Activated B cell treated with CpG ODN at 0.5 μM for 24 hours (primary cell): ENCODE measurements at regions not wholly inside any gene's neighbourhood (a gene's known extent, or its start where the extent isn't known, plus 50 kb on each side); places are given as distances from the start of the nearest gene placed in this dataset.

Experiments
- ATAC-seq: fragments of 200-7000 bp; cut with Tn5 transposase; one replicate; pipeline ENCODE4 v1.10.0; 2021; ENCODE audit warnings: low read depth, mild to moderate bottlenecking, moderate library complexity
- CTCF ChIA-PET: fragments of 350-600 bp; sonication (Branson Sonifier 250); formaldehyde crosslinking; loops from one replicate; lab custom pipeline; 2021; ENCODE audit warnings: antibody characterized with exemption; lab: Charles Lee
- POLR2A ChIA-PET: fragments of 350-600 bp; sonication (Branson Sonifier 250); formaldehyde crosslinking; loops from one replicate; lab custom pipeline; 2021; ENCODE audit warnings: antibody characterized with exemption; lab: Charles Lee
- DNase-seq: peaks from one replicate; pipeline ENCODE4 v3.0.0; 2022
- H3K27ac Mint-ChIP-seq: one replicate; pipeline ENCODE4 v1.8.0; 2020; ENCODE audit warnings: mixed read lengths
- H3K27me3 Mint-ChIP-seq: one replicate; pipeline ENCODE4 v1.8.0; 2021; ENCODE audit warnings: mixed read lengths
- H3K36me3 Mint-ChIP-seq: one replicate; pipeline ENCODE4 v1.8.0; 2021; ENCODE audit warnings: low read depth, mixed read lengths
- H3K4me1 Mint-ChIP-seq: one replicate; pipeline ENCODE4 v1.8.0; 2021; ENCODE audit warnings: mixed read lengths
- H3K4me3 Mint-ChIP-seq: one replicate; pipeline ENCODE4 v1.8.0; 2020; ENCODE audit warnings: mild to moderate bottlenecking, mixed read lengths
- H3K9me3 Mint-ChIP-seq: one replicate; pipeline ENCODE4 v1.8.0; 2020; ENCODE audit warnings: mixed read lengths
- CTCF ChIP-seq: fragments of 200-600 bp; IDR thresholded peaks from one replicate; pipeline ENCODE4 v1.8.0; 2022; ENCODE audit warnings: antibody characterized with exemption, mild to moderate bottlenecking
- intact Hi-C: fragments of 100-400 bp; cut with micrococcal nuclease; formaldehyde crosslinking; loops from one replicate; pipeline ENCODE4 v1.15.1; 2024

GRCh38 chrY:19365321-19365720 is 379.2 kb downstream of the KDM5D start:
- DNase-seq: no peak
- Mint-ChIP-seq H3K27ac (no peak overlapping the region), H3K9me3 (no peaks in the 10 kb centered on the region), H3K36me3 (no peaks in the 10 kb centered on the region), H3K4me3 (no peak overlapping the region), H3K27me3 (no peaks in the 10 kb centered on the region), H3K4me1 (no peaks in the 10 kb centered on the region)
- POLR2A ChIA-PET: no interaction called here
- no peak for ATAC-seq
- no peak for TF ChIP-seq CTCF
- intact Hi-C loops: no loop called here
- CTCF ChIA-PET: no interaction called here

- no peaks in the 10 kb centered on the region for H3K27me3 Mint-ChIP-seq
- H3K4me1 Mint-ChIP-seq: no peaks in the 10 kb centered on the region
- no peaks in the 10 kb centered on the region for H3K36me3 Mint-ChIP-seq
- ChIA-PET CTCF (no interaction called here), POLR2A (no interaction called here)
- no peak for DNase-seq
- no peak for ATAC-seq
- H3K4me3 Mint-ChIP-seq: no peak overlapping the region
- intact Hi-C loops: no loop called here
- no peak for TF ChIP-seq CTCF
- H3K9me3 Mint-ChIP-seq: no peaks in the 10 kb centered on the region
- no peak overlapping the region for H3K27ac Mint-ChIP-seq
These were observed 387.3 kb downstream of the KDM5D start for GRCh38 chrY:19357249-19357648.

DNA sequence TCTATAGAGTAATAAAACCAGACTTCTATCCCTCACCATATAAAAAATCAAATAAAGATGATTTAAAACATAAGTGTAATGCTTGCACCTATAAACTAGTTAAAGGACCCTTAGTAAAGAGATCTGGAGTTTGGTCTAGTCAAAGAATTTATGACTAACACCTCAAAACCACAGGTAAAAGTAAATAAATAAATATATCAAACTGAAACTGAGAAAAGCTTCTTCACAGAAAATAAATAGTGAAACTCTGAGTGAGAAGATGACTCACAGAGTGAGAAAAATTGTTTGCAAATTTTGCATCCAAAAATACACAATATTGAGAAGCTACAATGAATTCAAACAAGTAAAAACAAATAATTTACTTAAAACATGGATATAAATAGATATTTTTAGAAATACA is 387.8 kb downstream of the KDM5D start:
- DNase-seq (no peak), ATAC-seq (no peak)
- POLR2A ChIA-PET: no interaction called here
- CTCF ChIA-PET: no interaction called here
- no peaks in the 10 kb centered on the region for H3K9me3 Mint-ChIP-seq
- intact Hi-C loops: no loop called here
- no peak for TF ChIP-seq CTCF
- no peaks in the 10 kb centered on the region for H3K27me3 Mint-ChIP-seq
- H3K27ac Mint-ChIP-seq: no peak overlapping the region
- H3K36me3 Mint-ChIP-seq: no peaks in the 10 kb centered on the region
- no peak overlapping the region for H3K4me3 Mint-ChIP-seq
- no peaks in the 10 kb centered on the region for H3K4me1 Mint-ChIP-seq

DNA sequence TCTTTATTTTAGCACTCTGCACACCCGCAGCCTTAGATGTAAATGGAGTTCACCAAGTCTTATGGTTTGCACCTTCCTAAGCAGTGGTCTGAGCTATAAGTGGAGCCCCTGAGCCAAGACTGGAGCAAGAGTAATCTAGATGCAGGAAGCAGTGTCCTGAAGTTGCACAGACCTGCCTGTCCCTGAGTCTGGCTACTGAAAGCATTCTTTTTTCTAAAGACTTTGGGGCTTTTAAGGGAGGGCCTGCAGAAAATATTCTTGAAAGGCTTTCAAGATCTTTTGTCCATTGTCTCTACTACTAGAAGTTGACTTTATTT is 389.7 kb downstream of the KDM5D start:
- Mint-ChIP-seq H3K36me3 (no peaks in the 10 kb centered on the region), H3K4me1 (no peaks in the 10 kb centered on the region), H3K9me3 (no peaks in the 10 kb centered on the region), H3K4me3 (no peak overlapping the region), H3K27me3 (no peaks in the 10 kb centered on the region), H3K27ac (no peak overlapping the region)
- intact Hi-C loops: no loop called here
- CTCF ChIA-PET: no interaction called here
- POLR2A ChIA-PET: no interaction called here
- DNase-seq (no peak), ATAC-seq (no peak)
- no peak for TF ChIP-seq CTCF

- DNase-seq: no peak
- no peak for TF ChIP-seq CTCF
- intact Hi-C loops: no loop called here
- no peak overlapping the region for H3K4me3 Mint-ChIP-seq
- CTCF ChIA-PET: no interaction called here
- H3K27ac Mint-ChIP-seq: no peak overlapping the region
- ATAC-seq: no peak
- no peaks in the 10 kb centered on the region for H3K9me3 Mint-ChIP-seq
- H3K36me3 Mint-ChIP-seq: no peaks in the 10 kb centered on the region
- H3K4me1 Mint-ChIP-seq: no peaks in the 10 kb centered on the region
- H3K27me3 Mint-ChIP-seq: no peaks in the 10 kb centered on the region
- POLR2A ChIA-PET: no interaction called here
These were observed 390.3 kb downstream of the KDM5D start for GRCh38 chrY:19354061-19354856.
